Peyer's patch (tissue), 4 donors: ENCODE measurements at regions not wholly inside any gene's neighbourhood (a gene's known extent, or its start where the extent isn't known, plus 50 kb on each side); places are given as distances from the start of the nearest gene placed in this dataset.

Experiments used
- POLR2A ChIP-seq, 2 donors: fragments of 450-650 bp; IDR thresholded peaks; one replicate each; pipeline ENCODE4 v1.5.1; 2017; ENCODE audit warnings: antibody characterized with exemption in 2 of 2, mild to moderate bottlenecking in 2 of 2, moderate library complexity in 2 of 2
- TF ChIP-seq, protein P1 (sequence below), 6 experiments: fragments of 450-650 bp in 4 of 6; fragments of 200-600 bp in 2 of 6; sonication (generic) in 1 of 6; IDR thresholded peaks; one replicate each; pipeline ENCODE4 v1.5.1; 2017 to 2019; ENCODE audit warnings: antibody characterized with exemption in 6 of 6, mild to moderate bottlenecking in 3 of 6, moderate library complexity in 1 of 6

GRCh38 chr10:111156754-111157153 is 79.9 kb downstream of the ADRA2A start:
- TF ChIP-seq, protein P1, sequence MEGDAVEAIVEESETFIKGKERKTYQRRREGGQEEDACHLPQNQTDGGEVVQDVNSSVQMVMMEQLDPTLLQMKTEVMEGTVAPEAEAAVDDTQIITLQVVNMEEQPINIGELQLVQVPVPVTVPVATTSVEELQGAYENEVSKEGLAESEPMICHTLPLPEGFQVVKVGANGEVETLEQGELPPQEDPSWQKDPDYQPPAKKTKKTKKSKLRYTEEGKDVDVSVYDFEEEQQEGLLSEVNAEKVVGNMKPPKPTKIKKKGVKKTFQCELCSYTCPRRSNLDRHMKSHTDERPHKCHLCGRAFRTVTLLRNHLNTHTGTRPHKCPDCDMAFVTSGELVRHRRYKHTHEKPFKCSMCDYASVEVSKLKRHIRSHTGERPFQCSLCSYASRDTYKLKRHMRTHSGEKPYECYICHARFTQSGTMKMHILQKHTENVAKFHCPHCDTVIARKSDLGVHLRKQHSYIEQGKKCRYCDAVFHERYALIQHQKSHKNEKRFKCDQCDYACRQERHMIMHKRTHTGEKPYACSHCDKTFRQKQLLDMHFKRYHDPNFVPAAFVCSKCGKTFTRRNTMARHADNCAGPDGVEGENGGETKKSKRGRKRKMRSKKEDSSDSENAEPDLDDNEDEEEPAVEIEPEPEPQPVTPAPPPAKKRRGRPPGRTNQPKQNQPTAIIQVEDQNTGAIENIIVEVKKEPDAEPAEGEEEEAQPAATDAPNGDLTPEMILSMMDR (IDR thresholded peaks at IDR 0.05), result no peak
- no peak for TF ChIP-seq POLR2A (IDR thresholded peaks at IDR 0.05)
